ENCODE measurements at regions not wholly inside any gene's neighbourhood (a gene's known extent, or its start where the extent isn't known, plus 50 kb on each side); places are given as distances from the start of the nearest gene placed in this dataset.

DNA sequence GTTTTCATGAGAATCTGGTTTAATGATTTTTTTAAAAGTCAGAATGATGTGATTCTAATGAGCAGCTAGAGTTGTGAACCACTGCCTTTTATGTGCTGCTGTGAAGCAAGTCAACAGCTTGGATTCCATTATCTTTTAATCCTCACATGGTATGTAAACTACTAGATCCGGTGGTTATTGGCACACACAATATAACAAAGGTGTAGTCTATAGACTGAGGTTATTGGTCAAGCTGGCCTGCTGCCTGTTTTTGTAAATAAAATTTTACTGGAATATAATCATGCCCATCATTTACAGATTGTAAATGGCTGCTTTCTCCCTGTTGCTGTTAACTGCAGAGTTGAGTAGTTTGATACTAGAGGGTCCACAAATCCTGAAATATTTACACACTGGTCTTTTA is 103.1 kb downstream of the OTOL1 start:
- Histone ChIP-seq H3K36me3 (no peaks in the 10 kb centered on the region), H3K9me3 (no peaks in the 10 kb centered on the region), H3K4me1 (no peaks in the 10 kb centered on the region), H3K27ac (no peak overlapping the region), H3K27me3 (no peaks in the 10 kb centered on the region), H3K4me3 (no peak overlapping the region)
- TF ChIP-seq, protein P1, sequence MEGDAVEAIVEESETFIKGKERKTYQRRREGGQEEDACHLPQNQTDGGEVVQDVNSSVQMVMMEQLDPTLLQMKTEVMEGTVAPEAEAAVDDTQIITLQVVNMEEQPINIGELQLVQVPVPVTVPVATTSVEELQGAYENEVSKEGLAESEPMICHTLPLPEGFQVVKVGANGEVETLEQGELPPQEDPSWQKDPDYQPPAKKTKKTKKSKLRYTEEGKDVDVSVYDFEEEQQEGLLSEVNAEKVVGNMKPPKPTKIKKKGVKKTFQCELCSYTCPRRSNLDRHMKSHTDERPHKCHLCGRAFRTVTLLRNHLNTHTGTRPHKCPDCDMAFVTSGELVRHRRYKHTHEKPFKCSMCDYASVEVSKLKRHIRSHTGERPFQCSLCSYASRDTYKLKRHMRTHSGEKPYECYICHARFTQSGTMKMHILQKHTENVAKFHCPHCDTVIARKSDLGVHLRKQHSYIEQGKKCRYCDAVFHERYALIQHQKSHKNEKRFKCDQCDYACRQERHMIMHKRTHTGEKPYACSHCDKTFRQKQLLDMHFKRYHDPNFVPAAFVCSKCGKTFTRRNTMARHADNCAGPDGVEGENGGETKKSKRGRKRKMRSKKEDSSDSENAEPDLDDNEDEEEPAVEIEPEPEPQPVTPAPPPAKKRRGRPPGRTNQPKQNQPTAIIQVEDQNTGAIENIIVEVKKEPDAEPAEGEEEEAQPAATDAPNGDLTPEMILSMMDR (IDR thresholded peaks at IDR 0.05) = no peak
- no peak for TF ChIP-seq POLR2AphosphoS5 (IDR thresholded peaks at IDR 0.05; ENCODE audit: insufficient read depth in 1 of 2, low read depth in 1 of 2)
- no peak for TF ChIP-seq POLR2A (IDR thresholded peaks at IDR 0.05)
- intact Hi-C loops (cut with DNase I) = no loop called here
- DNase-seq (ENCODE audit: extremely low spot score in 2 of 2) = no peak

DNA sequence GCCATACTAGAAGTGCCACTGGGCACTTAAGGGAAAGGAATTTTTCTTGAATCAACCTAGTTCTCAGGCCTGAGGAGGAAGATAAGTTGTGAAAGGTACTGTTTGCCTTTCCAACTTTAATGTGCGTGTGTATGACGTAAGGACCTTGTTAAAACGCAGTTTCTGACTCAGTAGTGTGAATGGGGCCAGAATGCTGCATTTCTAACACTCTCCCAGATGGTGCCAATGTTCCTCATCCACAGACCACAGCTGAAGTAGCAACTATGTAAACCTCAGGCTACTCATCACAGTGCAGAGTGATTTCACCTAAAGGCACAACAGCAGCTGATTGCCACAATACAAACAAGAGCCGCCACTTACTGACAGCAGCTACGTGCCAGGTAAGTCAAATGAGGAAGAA is 103.6 kb downstream of the OTOL1 start:
- Histone ChIP-seq H3K36me3 (no peaks in the 10 kb centered on the region), H3K27ac (no peak overlapping the region), H3K27me3 (no peaks in the 10 kb centered on the region), H3K4me1 (no peaks in the 10 kb centered on the region), H3K9me3 (no peaks in the 10 kb centered on the region), H3K4me3 (no peak overlapping the region)
- intact Hi-C loops (cut with DNase I) = no loop called here
- no peak for DNase-seq (ENCODE audit: extremely low spot score in 2 of 2)
- TF ChIP-seq POLR2AphosphoS5 (IDR thresholded peaks at IDR 0.05; ENCODE audit: insufficient read depth in 1 of 2, low read depth in 1 of 2) (no peak), POLR2A (IDR thresholded peaks at IDR 0.05) (no peak)
- TF ChIP-seq, protein P1 (IDR thresholded peaks at IDR 0.05) = no peak

DNA sequence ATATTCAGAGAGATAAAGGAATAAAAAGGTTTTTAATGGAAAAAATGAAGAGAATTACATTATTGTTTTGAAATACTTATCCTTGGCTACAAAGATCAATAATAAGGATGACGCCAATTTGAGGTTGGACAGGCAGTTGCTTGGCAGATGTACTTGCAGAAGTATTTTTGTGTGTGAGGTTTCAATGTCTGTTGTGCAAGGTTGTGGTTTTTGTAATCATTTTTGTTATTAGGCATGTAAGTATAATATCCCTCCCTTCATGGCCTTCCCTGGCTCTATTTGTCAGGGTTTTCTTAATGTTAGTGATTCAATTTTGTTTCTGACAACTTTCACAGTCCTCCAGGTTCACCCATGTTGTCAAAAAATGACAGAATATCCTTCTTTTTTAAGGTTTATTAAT is 105.9 kb downstream of the OTOL1 start:
- H3K27me3 ChIP-seq = no peaks in the 10 kb centered on the region
- DNase-seq (ENCODE audit: extremely low spot score in 2 of 2) = no peak
- intact Hi-C loops (cut with DNase I) = no loop called here

DNA sequence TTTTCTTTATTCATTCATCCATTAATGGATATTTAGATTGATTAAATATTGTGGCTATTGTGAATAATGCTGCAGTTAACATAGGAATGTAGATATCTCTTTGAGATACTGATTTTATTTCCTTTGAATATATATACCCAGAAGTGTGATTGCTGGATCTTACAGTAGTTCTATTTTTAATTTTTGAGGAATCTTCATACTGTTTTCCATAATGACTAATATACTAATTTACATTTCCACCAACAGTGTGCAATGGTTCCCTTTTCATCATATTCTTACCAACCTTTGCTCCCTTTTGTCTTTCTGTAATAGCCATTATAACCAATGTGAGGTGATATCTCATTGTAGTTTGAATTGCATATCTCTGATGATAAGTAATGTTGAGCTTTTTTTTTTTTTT is 106.3 kb downstream of the OTOL1 start:
- Histone ChIP-seq H3K27me3 (no peaks in the 10 kb centered on the region), H3K27ac (no peak overlapping the region), H3K9me3 (no peaks in the 10 kb centered on the region), H3K36me3 (no peaks in the 10 kb centered on the region), H3K4me3 (no peak overlapping the region), H3K4me1 (no peaks in the 10 kb centered on the region)
- intact Hi-C loops (cut with DNase I) = no loop called here
- TF ChIP-seq POLR2A (IDR thresholded peaks at IDR 0.05) (no peak), POLR2AphosphoS5 (IDR thresholded peaks at IDR 0.05; ENCODE audit: insufficient read depth in 1 of 2, low read depth in 1 of 2) (no peak)
- TF ChIP-seq, protein P1 (IDR thresholded peaks at IDR 0.05) = no peak
- no peak for DNase-seq (ENCODE audit: extremely low spot score in 2 of 2)

More for the DNA sequence above, 105.9 kb downstream of the OTOL1 start:
- H3K36me3 ChIP-seq = no peaks in the 10 kb centered on the region
- no peaks in the 10 kb centered on the region for H3K4me1 ChIP-seq
- TF ChIP-seq, protein P1 (IDR thresholded peaks at IDR 0.05) = no peak
- TF ChIP-seq POLR2AphosphoS5 (IDR thresholded peaks at IDR 0.05; ENCODE audit: insufficient read depth in 1 of 2, low read depth in 1 of 2) = no peak
- no peak for TF ChIP-seq POLR2A (IDR thresholded peaks at IDR 0.05)
- no peak overlapping the region for H3K4me3 ChIP-seq
- H3K27ac ChIP-seq = no peak overlapping the region
- H3K9me3 ChIP-seq = no peaks in the 10 kb centered on the region

DNA sequence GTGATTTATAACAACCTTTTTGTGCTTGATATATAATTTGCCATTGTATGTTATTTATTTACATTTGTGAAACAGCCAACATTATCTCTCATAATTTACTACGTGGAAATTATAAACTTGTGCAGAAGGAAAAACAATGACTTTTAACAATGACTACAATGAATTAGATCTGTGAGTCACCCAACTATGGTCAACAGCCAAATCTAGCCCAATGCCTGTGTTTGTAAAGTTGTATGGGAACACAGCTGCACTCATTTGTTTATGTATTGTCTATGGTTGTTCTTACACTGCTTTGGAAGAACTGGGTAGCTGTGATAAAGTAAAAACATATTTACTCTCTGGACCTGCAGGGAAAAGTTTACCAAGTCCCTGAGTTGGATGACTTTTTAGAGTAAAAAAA is 110.4 kb downstream of the OTOL1 start:
- intact Hi-C loops (cut with DNase I) = no loop called here
- no peaks in the 10 kb centered on the region for H3K4me1 ChIP-seq
- no peaks in the 10 kb centered on the region for H3K36me3 ChIP-seq
- no peaks in the 10 kb centered on the region for H3K27me3 ChIP-seq
- DNase-seq (ENCODE audit: extremely low spot score in 2 of 2) = no peak
- TF ChIP-seq POLR2AphosphoS5 (IDR thresholded peaks at IDR 0.05; ENCODE audit: insufficient read depth in 1 of 2, low read depth in 1 of 2) (no peak), POLR2A (IDR thresholded peaks at IDR 0.05) (no peak)
- TF ChIP-seq, protein P1 (IDR thresholded peaks at IDR 0.05) = no peak
- no peaks in the 10 kb centered on the region for H3K9me3 ChIP-seq
- no peak overlapping the region for H3K27ac ChIP-seq
- H3K4me3 ChIP-seq = no peak overlapping the region
